ENCODE measurements at regions not wholly inside any gene's neighbourhood (a gene's known extent, or its start where the extent isn't known, plus 50 kb on each side); places are given as distances from the start of the nearest gene placed in this dataset.

GRCh38 chr12:100675432-100675831 is 101.9 kb downstream of the GAS2L3 start:
- TF ChIP-seq TAF1 (IDR thresholded peaks at IDR 0.05; ENCODE audit: low read depth), result no peak
- TF ChIP-seq, protein P1, sequence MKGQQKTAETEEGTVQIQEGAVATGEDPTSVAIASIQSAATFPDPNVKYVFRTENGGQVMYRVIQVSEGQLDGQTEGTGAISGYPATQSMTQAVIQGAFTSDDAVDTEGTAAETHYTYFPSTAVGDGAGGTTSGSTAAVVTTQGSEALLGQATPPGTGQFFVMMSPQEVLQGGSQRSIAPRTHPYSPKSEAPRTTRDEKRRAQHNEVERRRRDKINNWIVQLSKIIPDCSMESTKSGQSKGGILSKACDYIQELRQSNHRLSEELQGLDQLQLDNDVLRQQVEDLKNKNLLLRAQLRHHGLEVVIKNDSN (IDR thresholded peaks at IDR 0.05), result no peak
